Adipose tissue (tissue), 3 donors: ENCODE measurements at regions not wholly inside any gene's neighbourhood (a gene's known extent, or its start where the extent isn't known, plus 50 kb on each side); places are given as distances from the start of the nearest gene placed in this dataset.

Source experiments
- H3K27ac ChIP-seq: one replicate; pipeline ENCODE4 v1.5.1; 2013; ENCODE audit warnings: low read depth, low read length
- WGBS, 3 donors: extraction: QIAGEN DNeasy Blood & Tissue Kit; methylation state at CpG; one replicate each; pipeline ENCODE4 v1.1.7; 2013; 5-methylcytosine and 5-hydroxymethylcytosine counted together
- donor health status: healthy with polysubstance abuse.
- donor health status: Bipolar disorder and iron deficiency.
- donor health status: healthy.

- no peak overlapping the region for H3K27ac ChIP-seq
- 52 to 66% (median 62%) methylated on average over 2 of the region's 2 CpGs for WGBS, 3 donors
These were observed 463.9 kb upstream of the HNRNPA3 start for GRCh38 chr2:176748662-176749061.

GRCh38 chr2:176751314-176752227 lies 461.0 kb upstream of the HNRNPA3 start:
- no peak overlapping the region for H3K27ac ChIP-seq
- 67 to 87% (median 86%) methylated on average over 6 of the region's 6 CpGs for WGBS, 3 donors

- WGBS, 3 donors, result 93 to 95% (median 94%) methylated on average over 1 of the region's 1 CpG
These were observed 460.3 kb upstream of the HNRNPA3 start for GRCh38 chr2:176752295-176752694.

GRCh38 chr2:176753205-176753604 lies 459.4 kb upstream of the HNRNPA3 start:
- 75 to 91% (median 82%) methylated on average over 3 of the region's 3 CpGs for WGBS, 3 donors
- no peak overlapping the region for H3K27ac ChIP-seq

More at GRCh38 chr2:176752295-176752694, 460.3 kb upstream of the HNRNPA3 start:
- H3K27ac ChIP-seq, result no peak overlapping the region

GRCh38 chr2:176753752-176754474 lies 458.7 kb upstream of the HNRNPA3 start:
- no peak overlapping the region for H3K27ac ChIP-seq

GRCh38 chr2:176755537-176756135 lies 457.0 kb upstream of the HNRNPA3 start:
- H3K27ac ChIP-seq, result no peak overlapping the region
- WGBS, 3 donors, result 71 to 89% (median 79%) methylated on average over 4 of the region's 4 CpGs

More at GRCh38 chr2:176753752-176754474, 458.7 kb upstream of the HNRNPA3 start:
- 42 to 56% (median 45%) methylated on average over 2 of the region's 2 CpGs for WGBS, 3 donors

GRCh38 chr2:176758426-176758825 lies 454.2 kb upstream of the HNRNPA3 start:
- 27 to 62% (median 51%) methylated on average over 3 of the region's 3 CpGs for WGBS, 3 donors
- no peak overlapping the region for H3K27ac ChIP-seq

GRCh38 chr2:176760439-176760838 lies 452.2 kb upstream of the HNRNPA3 start:
- 91 to 97% (median 95%) methylated on average over 4 of the region's 4 CpGs for WGBS, 3 donors
- H3K27ac ChIP-seq, result no peak overlapping the region

- H3K27ac ChIP-seq, result no peak overlapping the region
- WGBS, 3 donors, result 71 to 87% (median 87%) methylated on average over 2 of the region's 2 CpGs
These were observed 449.5 kb upstream of the HNRNPA3 start for GRCh38 chr2:176763130-176763529.

- WGBS, 3 donors, result 44 to 83% (median 81%) methylated on average over 7 of the region's 7 CpGs
These were observed 448.7 kb upstream of the HNRNPA3 start for GRCh38 chr2:176763851-176764404.

GRCh38 chr2:176764921-176765320 lies 447.7 kb upstream of the HNRNPA3 start:
- no peak overlapping the region for H3K27ac ChIP-seq
- 91 to 93% (median 92%) methylated on average over 6 of the region's 6 CpGs for WGBS, 3 donors

More at GRCh38 chr2:176763851-176764404, 448.7 kb upstream of the HNRNPA3 start:
- H3K27ac ChIP-seq, result no peak overlapping the region

GRCh38 chr2:176766005-176766404 lies 446.6 kb upstream of the HNRNPA3 start:
- WGBS, 3 donors, result 95 to 99% (median 97%) methylated on average over 8 to 9 of the region's 9 CpGs
- no peak overlapping the region for H3K27ac ChIP-seq

GRCh38 chr2:176768185-176768584 lies 444.4 kb upstream of the HNRNPA3 start:
- WGBS, 3 donors, result 45 to 64% (median 54%) methylated on average over 1 of the region's 1 CpG
- no peak overlapping the region for H3K27ac ChIP-seq

GRCh38 chr2:176769021-176769420 lies 443.6 kb upstream of the HNRNPA3 start:
- WGBS, 3 donors, result 57 to 71% (median 69%) methylated on average over 3 of the region's 3 CpGs
- no peak overlapping the region for H3K27ac ChIP-seq

- 69 to 79% (median 77%) methylated on average over 6 of the region's 6 CpGs for WGBS, 3 donors
- no peak overlapping the region for H3K27ac ChIP-seq
These were observed 442.9 kb upstream of the HNRNPA3 start for GRCh38 chr2:176769499-176770370.

GRCh38 chr2:176772816-176773215 lies 439.8 kb upstream of the HNRNPA3 start:
- H3K27ac ChIP-seq, result no peak overlapping the region
- 71 to 96% (median 84%) methylated on average over 2 of the region's 2 CpGs for WGBS, 3 donors

GRCh38 chr2:176774766-176775451 lies 437.7 kb upstream of the HNRNPA3 start:
- WGBS, 3 donors, result 62 to 89% (median 85%) methylated on average over 2 of the region's 2 CpGs

More at GRCh38 chr2:176774766-176775451, 437.7 kb upstream of the HNRNPA3 start:
- H3K27ac ChIP-seq, result no peak overlapping the region
